Heart left ventricle (tissue), 4 donors: ENCODE measurements at regions not wholly inside any gene's neighbourhood (a gene's known extent, or its start where the extent isn't known, plus 50 kb on each side); places are given as distances from the start of the nearest gene placed in this dataset.

Experiments
- microRNA-seq, 4 donors: library from miRNA; unstranded; fragments of <30 nt; microRNA quantifications; one replicate each; pipeline versions ENCODE4 to v1.2.0, GENCODE V29; 2017 to 2020
- donor health status: DM: no; HTN: yes; CAD: no.
- donor health status: DM: yes; HTN: yes; CAD: no.

Small RNAs in the stretch of these regions (microRNA-seq; reads per million reads assigned to microRNA genes)
- gene MIR5100, result 2.1 to 6.9 (median 4.3) reads per million in 4 donors
